ENCODE measurements at regions not wholly inside any gene's neighbourhood (a gene's known extent, or its start where the extent isn't known, plus 50 kb on each side); places are given as distances from the start of the nearest gene placed in this dataset.

DNA sequence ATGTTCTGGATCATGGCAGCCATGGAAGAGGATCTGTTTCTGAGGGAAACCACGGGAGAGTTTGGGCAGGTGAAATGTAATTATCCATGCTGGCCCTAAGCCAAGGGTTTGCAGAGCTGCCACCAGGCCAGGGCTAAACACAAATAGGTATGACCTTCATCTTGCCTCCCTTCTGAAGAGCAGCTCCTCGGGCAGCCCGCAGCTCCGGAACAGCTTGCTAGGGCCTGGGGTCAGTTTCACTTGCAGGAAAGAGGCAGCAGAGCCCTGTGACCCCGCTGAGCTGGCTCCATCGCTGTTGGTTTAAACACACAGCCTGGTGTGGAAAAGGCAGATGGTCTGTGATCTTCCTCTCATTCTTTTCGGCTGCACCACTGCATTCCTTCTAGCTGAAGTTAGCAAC, 141.4 kb downstream of the TMEM38B start:
- TF ChIP-seq, protein P1, sequence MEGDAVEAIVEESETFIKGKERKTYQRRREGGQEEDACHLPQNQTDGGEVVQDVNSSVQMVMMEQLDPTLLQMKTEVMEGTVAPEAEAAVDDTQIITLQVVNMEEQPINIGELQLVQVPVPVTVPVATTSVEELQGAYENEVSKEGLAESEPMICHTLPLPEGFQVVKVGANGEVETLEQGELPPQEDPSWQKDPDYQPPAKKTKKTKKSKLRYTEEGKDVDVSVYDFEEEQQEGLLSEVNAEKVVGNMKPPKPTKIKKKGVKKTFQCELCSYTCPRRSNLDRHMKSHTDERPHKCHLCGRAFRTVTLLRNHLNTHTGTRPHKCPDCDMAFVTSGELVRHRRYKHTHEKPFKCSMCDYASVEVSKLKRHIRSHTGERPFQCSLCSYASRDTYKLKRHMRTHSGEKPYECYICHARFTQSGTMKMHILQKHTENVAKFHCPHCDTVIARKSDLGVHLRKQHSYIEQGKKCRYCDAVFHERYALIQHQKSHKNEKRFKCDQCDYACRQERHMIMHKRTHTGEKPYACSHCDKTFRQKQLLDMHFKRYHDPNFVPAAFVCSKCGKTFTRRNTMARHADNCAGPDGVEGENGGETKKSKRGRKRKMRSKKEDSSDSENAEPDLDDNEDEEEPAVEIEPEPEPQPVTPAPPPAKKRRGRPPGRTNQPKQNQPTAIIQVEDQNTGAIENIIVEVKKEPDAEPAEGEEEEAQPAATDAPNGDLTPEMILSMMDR (IDR thresholded peaks at IDR 0.05; ENCODE audit: low read depth, low read length): no peak
- DNase-seq (ENCODE audit: low read depth in 2 of 2): no peak
- H3K4me3 ChIP-seq (replicated peaks in 1 of 2; ENCODE audit: low read depth in 2 of 2, low read length in 2 of 2): no peak overlapping the region

DNA sequence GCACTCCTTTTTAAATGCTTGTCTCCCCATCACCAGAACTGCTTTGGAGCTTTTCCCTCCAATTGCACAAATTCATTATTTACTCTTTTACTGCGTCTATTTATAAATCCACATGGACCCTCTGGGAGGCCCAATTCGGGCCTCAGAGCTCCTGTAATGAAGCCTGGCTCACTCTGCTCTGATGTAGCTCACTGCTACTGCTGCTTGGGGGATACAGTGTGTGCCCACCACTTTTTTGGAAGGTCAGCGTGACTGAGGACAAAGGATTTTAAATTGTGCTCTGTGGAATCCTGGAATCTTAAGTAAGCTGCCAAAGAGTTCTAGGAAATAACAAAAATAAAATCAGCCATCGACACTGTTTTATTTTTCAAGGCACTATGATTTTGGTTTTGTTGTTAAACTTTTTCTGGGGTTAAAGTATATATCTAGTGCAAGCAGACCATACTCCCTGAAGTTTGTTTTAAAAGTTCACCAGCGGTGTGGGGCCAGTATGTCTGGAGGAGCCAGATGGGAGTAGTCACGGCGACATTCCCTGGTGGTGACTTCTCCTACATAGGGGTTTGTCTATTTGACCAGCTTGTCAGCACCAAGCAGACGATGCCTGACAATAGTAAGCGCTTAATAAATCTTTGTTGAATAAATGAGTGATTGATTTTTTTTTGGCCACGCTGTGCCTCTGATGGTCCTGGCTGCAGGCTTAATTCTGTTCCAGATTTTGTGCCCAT, 142.8 kb downstream of the TMEM38B start:
- no peak overlapping the region for H3K4me3 ChIP-seq (replicated peaks in 1 of 2; ENCODE audit: low read depth in 2 of 2, low read length in 2 of 2)
- no peak for DNase-seq (ENCODE audit: low read depth in 2 of 2)

DNA sequence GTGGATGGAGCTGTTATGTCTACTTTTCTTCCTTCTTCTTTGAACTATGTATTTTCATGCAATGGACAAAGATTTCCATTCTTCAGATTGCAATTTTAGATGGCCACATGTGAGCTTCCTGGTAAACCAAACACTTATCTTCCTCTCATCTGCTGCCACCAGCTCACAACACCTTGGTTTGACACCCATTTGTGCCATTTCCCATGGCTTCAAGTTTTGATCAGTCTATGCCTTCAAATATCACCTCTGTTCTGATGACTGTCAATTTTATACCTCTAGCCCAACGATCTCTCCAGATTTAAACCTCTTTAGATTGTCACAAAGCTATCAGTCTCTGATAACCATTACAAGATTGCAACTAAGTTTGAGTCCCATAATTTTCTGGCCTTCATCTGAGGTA, 147.2 kb downstream of the TMEM38B start:
- no peak for DNase-seq (ENCODE audit: low read depth in 2 of 2)
- H3K4me3 ChIP-seq (replicated peaks in 1 of 2; ENCODE audit: low read depth in 2 of 2, low read length in 2 of 2): no peak overlapping the region
- TF ChIP-seq, protein P1 (IDR thresholded peaks at IDR 0.05; ENCODE audit: low read depth, low read length): no peak

More for the DNA sequence above, 142.8 kb downstream of the TMEM38B start:
- TF ChIP-seq, protein P1 (IDR thresholded peaks at IDR 0.05; ENCODE audit: low read depth, low read length): no peak

DNA sequence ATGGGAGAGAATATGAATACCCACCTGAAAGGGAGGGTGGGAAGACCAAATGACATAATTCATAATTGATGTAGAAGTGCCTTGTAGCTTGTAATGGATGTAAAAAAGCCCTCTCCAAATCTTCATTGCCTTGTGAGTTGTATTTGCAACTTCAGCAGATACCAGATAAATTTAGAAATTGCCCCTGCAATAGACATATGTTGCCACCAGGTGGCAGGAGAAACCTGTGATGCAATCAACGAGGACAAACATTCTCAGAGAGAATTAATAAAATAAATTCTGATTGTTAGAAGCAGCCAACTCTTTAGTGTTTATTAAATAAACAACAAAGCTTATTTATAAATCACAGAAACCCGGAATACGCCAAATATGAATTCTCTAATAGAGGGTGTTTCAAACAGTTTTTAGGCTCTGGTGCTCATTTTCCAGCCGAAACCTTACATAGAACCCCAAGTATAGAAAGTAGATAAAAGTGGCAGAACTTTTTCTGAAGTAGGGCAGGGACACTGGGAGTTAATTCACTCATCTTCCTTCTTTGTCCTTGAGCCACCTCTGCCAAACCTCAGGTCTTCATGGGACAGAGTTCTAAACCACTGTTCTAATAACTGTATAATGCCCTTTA, 147.8 kb downstream of the TMEM38B start:
- DNase-seq (ENCODE audit: low read depth in 2 of 2): peak; percentile 56 to 60
- H3K4me3 ChIP-seq (replicated peaks in 1 of 2; ENCODE audit: low read depth in 2 of 2, low read length in 2 of 2): no peak overlapping the region
- TF ChIP-seq, protein P1 (IDR thresholded peaks at IDR 0.05; ENCODE audit: low read depth, low read length): peak; percentile 76

DNA sequence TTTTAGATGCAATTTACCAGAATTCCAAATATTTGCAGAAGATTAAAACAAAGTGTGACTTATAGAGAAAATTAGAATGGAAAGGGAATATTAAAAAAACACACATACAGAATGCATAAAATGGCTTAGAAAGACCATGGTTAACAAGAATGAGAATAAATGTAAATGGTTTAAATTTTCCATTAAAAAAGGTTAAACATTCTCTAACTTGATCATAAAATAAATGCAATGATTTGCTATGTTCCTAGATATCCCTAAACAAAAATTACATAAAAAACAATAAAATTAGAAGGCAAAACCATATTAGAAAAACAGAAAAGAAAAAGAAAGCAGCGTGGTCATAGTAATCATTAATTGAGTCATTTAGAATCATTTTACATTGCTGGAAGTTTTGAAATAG, 152.5 kb downstream of the TMEM38B start:
- no peak for DNase-seq (ENCODE audit: low read depth in 2 of 2)
- TF ChIP-seq, protein P1 (IDR thresholded peaks at IDR 0.05; ENCODE audit: low read depth, low read length): no peak
- no peak overlapping the region for H3K4me3 ChIP-seq (replicated peaks in 1 of 2; ENCODE audit: low read depth in 2 of 2, low read length in 2 of 2)

DNA sequence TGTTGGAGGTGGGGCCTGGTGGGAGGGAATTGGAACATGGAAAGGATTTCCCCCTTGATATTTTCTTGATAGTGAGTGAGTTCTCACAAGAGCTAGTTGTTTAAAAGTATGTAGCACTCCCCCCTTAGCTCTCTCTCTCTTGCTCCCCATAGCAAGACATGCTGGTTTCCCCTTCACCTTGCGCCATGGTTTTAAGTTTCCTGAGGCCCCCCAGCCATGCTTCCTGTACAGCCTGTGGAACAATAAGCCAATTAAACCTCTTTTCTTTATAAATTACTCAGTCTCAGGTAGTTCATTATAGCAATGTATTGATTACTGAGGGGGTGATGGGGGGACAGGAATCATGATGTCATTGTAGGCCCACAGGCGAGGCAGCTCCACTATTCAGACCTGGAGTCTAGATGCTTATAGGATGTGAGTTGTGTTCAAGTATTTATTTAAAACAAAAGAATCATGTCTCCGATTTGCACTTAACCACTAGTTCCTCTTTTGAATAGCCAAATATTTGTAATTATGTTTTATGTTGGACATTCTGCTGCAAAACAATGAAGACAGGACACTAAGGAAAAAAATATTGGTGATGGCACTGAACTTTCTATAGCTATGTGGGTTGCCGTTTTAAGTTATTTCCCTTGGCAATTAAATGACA, 156.6 kb downstream of the TMEM38B start:
- TF ChIP-seq, protein P1 (IDR thresholded peaks at IDR 0.05; ENCODE audit: low read depth, low read length): no peak
- H3K4me3 ChIP-seq (replicated peaks in 1 of 2; ENCODE audit: low read depth in 2 of 2, low read length in 2 of 2): no peak overlapping the region
- no peak for DNase-seq (ENCODE audit: low read depth in 2 of 2)

Measured in cardiac fibroblast (primary cell).